GM18861 (cell line): ENCODE measurements at regions not wholly inside any gene's neighbourhood (a gene's known extent, or its start where the extent isn't known, plus 50 kb on each side); places are given as distances from the start of the nearest gene placed in this dataset.

Experiments used
- ATAC-seq: cut with Tn5 transposase; IDR thresholded peaks from one replicate; pipeline ENCODE4 v1.9.1; 2021; ENCODE audit not compliant: unreplicated experiment

DNA sequence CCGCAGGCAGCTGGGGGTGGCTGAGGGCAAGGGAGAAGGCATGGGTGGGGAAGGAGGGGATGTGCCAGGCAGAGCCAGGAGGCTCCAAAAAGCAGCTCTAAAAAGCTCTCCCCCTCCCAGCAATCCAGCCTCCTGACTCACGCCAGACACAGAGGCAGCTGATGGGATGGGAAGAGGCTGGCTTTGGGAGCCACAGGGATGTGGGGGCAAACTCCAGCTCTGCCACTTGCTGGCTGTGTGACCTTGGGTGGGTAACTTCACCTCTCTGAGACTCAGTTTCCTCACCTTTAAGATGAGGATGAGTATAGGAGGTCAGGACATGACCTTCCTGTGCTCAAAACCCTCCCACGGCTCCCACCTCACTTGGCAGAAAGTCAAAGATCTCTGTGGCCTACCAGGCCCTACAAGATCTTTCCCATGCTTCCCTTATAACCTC lies 148.9 kb downstream of the CEBPB start:
- no peak for ATAC-seq

DNA sequence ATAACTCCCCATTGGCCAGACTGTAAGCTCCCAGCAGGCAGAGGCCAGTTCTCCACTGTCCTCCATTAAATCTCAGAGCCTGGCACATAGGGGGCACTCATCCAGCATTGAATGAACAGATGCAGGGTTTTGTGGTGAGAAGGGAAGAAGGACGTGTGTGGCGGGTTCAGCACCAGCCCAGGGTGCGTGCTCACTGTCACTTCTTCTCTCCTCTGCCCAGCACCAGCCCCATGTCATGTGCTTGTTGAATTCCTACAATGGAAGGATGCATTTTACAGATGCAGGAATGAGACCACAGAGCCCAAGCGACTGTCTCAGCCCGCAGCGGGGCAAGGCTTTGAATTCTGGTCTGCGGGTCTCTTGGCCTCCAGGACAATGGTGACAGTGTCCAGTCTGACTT lies 149.9 kb downstream of the CEBPB start:
- ATAC-seq = no peak

DNA sequence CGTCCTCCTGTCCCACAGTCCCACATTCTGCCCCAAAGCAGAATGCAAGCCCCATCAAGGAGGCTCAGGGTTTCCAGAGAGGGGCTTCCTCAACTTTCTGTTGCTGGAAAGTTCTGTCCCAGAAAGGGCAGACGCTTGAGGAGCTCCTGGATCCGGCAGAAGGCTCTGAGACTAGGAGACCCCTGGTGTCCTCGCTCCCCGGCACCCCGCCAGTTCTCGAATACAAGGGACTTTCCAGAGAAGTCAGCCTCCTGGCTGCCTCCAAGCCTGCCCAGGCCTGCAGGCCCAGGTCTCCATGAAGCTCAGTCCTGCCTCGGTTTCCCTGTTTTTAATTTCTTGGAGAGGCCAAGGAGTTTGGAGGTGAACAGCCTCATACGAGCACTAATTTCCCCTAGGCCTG lies 150.4 kb downstream of the CEBPB start:
- ATAC-seq = no peak

DNA sequence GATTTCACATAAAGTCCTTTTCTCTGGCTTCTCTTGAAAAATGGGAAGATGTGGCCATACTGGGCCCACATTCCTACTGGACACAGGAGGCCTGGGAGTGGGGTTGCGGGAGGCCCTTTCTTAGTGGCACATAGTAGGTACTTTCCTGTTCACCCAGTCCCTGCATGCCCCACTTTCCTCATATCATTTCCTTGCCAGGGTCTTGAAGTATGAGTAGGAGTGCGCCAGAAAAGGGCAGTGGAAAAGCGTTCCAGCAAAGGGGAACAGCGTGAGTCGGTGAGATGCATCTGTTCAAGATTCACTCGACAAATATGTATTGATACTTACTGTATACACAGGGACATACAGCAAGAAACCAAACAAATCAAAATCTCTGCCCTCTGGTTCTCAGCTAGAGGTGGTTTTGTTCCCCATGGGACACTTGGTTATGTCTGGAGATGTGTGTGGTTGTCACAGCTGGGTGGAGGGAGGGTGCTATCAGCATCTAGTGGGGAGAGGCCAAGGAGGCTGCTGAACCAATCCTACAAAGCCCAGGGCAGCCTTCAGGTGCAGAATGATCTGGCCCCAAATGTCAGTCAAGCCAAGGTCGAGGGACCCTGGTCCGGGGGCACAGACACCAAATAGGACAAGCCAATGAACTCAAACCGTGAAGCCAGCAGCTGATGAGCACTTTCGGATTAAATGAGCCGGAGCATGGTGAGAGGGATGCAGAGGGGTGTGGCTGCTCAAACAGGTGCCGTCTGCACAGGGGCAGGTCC lies 151.4 kb downstream of the CEBPB start:
- no peak for ATAC-seq

DNA sequence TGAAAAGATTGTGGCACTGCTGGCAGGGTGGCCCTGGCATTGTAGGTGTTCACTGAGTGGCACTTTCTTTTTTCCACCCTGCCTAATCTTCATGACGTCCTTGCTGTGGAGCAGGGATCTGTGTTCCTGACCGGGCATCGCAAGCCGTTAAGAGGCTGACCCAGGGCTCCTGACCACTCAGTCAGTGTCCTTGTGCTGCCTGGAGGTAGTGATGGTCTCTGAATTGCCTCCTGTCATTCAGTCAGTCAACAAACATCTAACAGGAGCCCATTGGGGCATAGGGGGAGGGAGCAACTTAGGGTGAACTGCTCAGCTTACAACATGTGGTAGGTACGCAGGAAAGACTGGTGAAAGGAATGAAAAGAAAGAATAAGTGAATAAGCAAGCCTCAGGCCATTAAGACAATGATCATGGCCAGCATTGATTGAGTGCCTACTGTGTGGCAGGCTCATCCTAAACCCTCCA lies 152.0 kb downstream of the CEBPB start:
- ATAC-seq = no peak

DNA sequence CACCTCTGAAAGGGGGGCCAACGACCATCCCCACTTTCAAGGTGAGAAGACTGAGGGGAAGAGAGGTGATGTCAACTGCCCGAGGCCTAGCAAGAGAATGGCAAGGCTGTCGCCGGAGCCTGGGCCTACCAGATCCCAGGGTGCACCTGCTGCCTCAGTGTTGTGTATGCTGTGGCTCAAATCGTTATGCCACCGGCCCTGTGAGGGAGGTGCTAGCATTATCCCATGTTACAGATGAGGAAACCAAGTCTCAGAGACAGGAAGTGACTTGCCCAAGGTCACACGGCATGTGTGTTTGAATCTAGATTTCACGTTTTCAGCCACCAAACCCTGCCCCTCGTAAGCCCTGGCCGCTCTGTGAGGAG lies 152.5 kb downstream of the CEBPB start:
- ATAC-seq = no peak

DNA sequence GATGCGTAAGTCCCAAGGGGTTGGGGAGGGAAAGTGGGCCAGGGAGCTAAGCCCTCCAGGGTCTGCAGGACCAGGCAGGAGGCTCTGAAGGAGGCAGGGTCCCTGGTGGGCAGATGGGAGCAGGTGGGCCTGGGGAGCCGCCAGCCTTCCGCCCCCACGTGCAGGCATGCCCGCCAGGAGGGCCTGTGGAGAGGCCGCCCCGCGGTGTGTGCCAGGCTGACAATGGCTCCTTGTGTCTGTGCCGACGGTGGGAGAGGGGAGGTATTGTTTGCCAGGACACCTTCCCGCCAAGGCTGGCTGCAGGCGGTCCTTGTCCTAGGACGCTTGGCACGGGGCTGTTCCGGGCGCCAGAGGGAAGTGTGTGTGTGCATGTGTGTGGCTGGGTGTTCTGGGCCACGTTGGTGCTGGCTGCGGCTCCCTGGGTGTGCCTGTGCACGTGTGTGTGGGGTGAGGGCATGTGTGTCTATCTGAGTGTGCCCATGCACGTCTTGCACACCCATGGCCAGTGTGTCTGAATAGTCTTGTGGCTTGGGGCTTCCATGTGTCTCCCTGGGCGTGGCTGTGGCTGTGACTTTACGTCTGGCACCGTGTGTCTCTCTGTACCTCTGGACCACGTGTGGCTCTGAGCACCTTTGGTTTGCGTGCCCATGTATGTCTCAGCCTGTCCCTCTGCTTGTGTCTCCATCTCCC lies 153.0 kb downstream of the CEBPB start:
- no peak for ATAC-seq

DNA sequence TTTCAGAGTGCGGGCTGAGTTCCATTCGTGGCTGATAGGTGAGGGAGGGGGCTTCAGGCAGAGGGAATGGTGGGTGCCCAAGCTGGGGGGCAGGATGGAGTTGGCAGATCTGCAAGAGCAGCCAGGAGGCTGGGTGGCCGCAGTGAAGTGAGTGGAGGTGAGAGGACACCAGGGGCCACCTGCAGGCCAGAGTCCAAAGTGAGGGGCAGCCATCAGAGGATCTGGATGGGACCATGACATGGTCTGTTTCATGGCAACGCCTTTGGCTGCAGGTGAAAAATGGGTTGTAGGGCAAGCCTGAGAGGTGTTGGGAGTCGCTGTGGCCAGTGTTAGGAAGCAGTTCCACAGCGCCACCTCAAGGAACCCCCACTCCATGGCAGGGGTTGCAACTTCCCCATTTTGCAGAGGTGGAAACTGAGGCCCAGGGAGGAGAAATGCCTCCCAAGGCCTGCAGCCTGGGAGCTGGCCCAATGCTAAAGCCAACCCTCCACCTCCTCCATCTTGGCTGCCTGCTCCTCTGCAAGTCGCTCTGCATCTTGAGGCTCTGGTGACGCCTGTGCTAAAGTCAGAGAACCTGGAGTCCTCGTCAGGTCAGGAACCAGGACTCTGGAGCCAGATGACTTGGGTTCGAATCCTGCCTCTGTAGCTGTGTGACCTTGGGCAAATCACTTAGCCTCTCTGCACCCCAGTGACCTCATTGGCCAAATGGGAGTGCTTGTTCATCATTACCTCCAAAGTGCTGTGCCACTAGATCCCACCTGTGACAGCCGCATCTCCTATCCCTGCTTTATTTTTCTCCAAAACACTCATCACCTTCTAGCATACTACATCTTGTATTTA lies 153.8 kb downstream of the CEBPB start:
- ATAC-seq = no peak

DNA sequence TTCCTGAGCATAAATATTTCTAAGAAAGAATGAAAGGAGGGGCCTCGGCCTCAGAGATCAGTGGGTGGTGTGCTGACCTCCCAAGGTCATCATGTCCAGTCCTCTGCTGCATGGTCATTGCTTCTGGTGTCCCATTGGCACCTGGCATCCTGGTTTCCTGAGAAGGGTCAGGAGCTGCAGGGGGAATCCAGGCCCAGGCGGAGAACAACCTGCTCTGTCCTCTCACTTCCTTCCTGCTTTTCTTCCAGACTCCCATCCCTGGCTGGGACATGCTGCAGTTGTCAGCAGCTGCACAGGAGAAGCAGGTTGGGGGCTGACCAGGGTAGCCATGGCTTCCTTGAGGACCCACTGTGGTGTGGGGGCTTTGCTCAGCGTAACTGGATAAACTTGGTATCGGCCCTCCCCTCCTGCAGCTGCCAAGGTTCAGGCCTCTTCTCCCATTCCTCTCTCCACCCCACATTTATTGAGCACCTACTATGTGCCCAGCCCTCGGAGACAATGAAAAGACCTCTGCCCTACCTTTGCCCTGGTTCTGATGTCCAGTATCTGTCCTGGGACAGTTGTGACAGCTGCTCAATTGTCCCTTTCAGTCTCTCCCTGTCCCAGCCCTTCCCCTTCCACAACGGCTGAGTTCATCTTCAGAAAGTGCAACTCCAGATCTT lies 155.2 kb downstream of the CEBPB start:
- no peak for ATAC-seq

DNA sequence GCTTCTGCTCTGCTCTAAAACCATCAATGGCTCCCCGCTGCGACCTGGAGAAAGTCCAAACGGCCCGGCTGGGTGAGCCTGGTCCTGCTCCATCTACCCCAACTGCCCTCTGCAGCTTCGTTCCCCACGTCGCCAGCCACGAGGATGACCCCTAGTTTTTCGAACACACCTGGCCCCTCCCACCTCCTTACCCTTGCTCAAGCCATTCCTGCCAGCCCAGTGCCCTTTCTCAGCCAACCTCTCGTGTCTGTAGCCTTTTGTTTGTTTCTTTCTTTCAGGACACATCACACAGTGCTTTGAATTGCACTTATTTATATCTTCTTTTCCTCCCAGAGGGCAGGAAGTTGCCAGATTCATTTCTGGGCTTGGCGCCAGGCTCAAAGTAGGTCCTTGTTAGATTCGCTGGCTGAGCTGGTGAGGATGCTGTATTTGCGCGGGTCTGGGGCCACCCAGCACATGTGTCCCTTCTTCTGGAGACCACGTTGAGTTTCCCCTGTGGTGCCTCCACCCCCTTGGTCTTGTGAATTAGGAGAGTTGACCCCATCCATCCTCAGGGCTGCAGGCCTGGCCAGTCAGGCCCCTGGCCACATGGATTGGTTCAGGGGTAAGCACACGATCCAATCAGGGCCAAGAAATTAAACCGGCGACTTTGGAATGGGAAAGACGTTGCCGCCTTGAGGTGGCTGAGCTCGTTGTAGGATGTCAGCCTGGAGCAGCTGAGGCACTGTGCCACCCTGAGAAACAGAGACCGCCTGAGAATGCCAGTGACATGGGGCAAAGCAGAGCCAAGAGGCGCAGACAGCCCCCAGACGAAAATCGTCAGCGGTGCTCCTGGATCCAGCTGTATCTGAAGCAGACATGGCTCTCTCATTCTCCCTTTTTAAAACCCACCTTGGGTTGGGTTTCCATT lies 156.0 kb downstream of the CEBPB start:
- no peak for ATAC-seq

DNA sequence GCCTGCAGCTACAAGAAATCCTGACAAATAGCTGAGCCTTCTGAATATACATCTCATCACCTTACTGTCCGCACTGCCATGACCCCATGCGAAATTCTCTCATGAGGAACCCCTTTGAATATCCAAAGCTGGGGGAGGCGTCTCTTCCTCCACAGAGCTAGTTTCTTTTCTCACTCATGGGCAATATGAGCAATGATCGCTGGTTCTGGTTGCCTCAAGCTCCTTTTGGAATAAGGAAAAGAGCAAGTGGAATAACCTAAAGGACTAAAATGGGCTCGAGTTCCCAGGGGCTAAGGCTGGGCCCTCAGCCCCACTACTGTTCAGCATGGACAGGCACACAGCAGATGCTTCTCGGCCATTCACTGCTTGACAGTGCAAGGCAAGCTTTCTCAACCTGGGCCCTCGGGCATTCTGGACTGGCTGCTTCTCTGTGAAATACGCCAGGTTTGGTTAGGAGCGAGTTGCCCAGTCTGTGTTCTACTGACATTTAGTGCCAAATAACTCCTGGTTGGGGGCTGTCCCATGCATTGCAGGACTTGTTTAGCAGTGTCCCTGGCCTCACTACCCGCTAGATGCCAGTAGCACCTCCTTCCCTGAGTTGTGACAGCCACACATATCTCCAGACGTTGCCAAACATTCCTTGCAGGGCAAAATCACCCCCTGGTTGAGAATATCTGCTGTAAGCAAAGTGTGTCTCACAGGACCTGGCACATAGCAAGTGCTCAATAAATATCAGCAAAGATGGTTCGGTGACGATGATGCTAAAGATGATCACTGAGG lies 156.8 kb downstream of the CEBPB start:
- no peak for ATAC-seq

DNA sequence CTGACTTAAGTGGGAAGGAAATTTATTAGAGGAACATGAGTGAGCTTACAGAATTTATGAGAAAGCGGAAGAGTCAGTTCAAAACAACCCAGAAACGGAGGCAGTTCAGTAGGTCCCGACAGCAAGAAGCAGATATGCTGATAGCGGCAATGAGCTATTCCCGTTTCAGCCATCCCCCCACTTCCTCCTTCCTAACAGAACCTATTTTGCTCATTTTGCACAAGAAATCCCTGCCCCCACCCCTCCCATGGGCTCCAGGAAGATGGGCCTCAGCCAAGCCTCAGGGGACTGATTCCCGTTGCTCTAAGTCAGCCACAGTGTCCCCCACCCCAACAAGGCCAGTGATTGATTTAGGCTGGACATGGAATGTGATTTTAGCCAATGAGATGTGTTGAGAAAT lies 157.5 kb downstream of the CEBPB start:
- ATAC-seq = no peak

DNA sequence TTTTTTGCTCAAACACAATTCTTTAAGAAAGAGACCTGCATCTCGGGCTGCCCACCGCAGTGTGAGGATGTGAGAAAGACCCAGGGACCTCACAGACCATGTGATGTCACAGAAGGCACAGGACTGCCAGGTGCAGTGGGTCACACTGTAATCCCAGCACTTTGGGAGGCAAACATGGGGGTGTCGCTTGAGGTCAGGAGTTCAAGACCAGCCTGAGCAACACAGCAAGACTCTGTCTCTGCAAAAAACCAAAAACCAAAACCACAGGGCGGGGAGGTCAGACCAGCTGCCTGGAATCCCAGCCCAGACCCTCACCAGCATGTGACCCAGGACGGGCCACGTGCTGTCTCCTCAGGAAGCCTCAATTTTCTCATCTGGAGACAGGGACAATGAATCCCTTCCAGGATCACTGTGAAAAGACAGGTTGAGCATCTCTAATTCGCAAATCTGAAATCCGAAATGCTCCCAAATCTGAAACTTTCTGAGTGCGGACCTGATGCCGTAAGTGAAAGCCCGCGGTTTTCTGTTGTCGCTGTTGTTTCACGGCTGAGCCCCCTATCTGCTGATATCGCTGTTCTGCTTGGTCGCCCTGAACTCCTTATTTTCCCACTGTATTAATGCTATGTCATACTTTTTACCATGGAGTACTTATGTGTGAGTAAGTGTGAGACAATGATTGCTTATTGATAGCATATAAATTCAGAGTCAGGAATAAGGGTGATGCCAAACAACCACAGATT lies 159.5 kb upstream of the PTPN1 start:
- ATAC-seq = no peak

DNA sequence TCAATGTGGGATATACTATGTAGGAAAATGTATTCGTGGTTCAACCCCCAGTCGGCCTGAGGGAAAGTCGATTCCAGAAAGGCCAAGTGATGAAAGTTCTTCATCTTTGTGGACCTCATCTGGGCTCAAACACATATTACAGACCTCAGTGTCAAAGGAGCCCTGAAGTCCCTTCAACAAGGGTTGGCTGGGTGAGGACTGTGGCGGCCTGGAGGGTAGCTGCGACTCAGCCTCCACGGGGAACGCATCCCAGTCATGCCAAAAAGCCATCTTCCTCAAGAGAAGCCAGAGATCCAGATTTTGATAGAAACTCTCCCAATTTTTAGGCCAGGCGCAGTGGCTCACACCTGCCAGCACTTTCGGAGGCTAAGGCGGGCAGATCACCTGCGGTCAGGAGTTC lies 158.6 kb upstream of the PTPN1 start:
- no peak for ATAC-seq

DNA sequence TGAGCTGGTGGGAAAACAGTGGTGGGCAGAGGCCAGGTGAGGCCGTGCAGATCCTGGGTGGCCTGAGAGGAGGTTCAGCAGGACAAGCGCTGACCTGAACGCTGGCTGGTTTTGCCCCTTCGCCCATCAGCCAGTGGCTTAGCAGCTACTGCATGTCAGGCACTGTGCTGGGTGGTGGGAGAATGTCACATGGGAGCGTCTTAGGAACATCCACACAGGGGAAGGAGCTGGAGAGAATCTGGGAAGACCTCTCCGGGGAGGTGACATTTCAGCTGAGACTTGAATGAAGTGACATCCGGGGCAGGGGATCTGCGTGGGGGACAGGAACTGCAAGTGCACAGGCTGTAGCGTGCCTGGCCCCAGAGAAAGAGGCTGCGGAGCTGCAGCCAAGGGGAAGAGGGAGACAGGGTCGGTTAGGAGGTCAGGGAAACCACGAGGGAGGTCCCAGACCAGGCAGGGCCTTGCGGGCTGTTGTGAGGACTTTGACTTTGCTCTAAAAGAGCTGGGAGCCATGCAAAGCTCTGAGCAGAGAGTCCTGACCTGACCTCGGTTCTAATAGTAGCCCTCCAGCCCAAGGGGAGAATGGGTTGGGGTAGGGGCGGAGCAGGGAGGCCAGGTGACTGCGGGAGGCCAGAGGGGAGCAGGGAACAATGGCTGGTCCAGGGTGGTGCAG lies 156.8 kb upstream of the PTPN1 start:
- ATAC-seq = no peak

DNA sequence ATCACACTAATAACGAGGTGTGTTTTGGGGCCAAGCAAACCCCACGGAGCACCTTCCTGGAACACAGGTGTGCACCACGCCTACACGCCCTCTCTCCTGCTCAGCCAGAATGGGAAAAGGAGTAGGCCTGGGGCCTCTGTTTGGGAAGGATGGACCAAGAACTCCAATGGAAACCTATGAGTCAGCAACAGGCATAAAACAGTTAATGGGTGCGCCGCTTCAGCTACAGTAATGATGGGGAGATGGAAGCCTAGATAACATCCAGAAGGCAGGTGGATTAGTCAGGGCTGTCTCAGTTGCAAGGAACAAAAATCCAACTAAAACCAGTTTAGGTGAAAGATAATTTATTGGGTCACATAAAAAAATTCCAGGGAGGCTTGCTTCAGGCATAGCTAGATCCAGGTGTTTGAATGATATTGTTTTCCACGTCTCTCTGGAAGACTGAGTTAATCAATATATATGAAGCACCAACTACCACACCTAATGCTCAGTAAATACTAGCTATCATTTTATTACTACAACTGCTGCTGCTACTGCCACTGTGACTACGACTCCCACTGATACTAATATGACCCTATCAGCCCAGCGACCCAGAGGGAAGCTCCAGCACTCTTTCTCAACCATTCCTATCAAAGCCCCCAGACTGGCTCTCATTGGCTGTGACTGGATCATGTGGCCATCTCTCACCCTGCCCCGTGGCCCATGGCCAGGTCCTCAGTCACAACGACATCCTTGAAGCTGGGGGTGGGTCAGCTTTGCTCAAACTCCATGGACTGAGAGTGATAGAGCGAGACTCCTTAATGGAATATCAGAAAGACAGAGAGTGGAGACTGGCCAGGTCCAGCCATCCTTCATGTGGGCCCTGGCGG lies 155.2 kb upstream of the PTPN1 start:
- no peak for ATAC-seq
